Hypothalamus (tissue), 51 donors: ENCODE measurements at regions not wholly inside any gene's neighbourhood (a gene's known extent, or its start where the extent isn't known, plus 50 kb on each side); places are given as distances from the start of the nearest gene placed in this dataset.
"Not testable (repeated sequence)": the region's sequence is repeated elsewhere in the genome, so short reads cannot be mapped to it uniquely, and the experiment has no call there.

ENCODE experiments used
- DNase-seq, 51 donors: peaks; one replicate each; lab custom pipeline; 2025; lab: John Stamatoyannopoulos, UW

DNA sequence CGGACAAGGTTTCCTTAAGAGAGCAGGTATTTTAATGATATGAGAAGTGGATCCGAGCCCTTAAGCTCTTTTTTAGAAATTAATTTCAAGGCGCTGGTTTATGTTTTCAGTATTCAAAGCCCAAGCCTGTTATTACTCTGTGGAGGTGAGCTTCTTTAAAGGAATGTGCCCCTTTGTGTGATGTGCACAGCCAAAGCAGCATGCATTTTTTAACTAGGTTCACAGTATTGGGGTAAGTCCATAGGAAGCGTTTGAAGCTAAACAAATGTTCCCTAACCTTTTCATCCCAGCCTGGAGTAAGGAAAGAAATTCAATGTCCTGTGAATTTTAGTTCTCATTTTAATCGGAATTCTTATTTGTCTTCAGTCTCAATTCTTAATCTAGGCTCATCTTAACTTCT is 217.5 kb downstream of the KCTD12 start:
- no peak for DNase-seq

DNA sequence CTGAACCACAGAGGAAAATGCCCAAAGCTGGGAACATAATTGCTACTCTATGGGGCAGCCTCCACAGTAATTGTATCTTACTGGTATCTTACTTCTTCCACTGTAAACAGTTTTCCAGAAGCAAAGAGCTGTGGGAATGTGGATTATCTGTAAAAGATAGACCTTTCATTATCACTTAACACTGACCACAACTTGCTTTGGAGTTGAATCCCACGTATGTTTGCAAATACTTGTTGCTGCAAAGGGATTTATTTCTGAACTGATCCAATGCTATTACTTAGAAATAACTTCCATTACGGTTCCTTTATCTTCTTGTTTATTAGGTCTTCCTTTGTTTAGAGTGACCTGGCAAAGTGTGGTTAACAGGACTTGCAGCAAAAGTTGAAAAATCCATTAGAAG is 218.1 kb downstream of the KCTD12 start:
- DNase-seq, result no peak

DNA sequence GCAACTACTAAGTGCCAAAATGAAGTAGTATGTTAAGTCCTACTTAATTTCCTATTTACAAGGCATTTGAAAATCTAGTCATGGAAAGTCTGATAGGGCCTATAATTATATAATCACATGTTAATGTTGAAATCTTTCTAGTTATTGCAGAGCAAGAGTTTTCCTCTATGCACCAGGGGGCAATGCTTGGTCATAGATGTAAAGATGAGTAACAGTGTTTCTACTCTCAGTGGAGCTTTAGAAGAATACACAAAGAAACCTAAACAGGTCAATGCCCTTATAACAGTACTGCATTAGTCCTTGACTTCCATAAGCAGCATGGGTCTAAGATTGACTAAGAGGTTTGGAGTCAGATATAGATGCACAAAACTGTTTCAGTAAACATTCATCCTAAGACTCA is 218.7 kb downstream of the KCTD12 start:
- DNase-seq, result no peak

DNA sequence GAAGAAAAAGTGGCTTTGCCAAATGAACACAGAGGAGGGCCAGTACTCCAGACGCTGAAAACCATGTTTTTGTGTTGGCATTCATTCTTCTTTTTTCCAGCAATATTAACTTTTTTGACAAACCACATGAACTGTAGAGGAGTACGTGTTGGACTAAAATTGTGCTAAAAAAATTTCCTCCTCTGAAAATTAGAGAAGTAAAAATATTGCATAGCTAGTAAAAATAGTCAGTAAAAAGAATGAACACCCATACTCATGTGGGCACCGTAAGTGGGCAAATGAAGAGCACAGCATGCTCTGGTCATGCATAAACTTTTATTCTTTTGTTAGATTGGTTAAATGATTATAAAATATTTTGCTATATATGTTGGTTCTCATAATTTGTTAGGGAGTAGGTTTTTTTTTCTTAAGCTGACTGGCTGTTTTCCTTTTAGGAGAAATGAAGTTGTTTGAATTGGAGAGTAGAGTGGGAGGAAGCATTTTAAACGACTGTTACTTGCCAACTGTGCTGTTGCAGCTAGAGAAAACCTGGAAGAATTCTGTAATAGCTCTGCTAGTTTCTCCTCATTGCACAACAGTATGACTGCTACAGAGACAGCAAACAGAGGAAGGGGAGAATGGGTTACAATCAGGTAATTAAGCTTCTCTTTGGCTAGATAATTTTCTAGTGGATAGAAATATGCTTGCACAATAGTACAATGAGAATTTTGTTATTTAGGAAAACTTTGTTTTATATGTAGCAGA is 222.4 kb downstream of the KCTD12 start:
- DNase-seq, result no peak

DNA sequence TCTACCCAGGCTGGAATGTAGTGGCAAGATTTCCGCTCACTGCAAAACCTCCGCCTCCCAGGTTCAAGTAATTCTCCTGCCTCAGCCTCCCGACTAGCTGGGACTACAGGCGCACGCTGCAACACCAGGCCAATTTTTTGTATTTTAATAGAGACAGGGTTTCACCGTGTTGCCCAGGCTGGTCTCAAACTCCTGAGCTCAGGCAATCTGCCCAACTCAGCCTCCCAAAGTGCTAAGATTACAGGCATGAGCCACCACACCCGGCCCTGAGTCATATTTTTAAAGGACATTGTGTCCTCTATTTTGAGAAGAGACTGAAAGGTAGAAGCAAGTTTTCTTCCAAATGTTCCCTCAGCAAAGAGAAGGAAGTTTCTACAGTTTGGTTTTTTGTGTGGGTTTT is 227.1 kb downstream of the KCTD12 start:
- DNase-seq, result not testable (repeated sequence)

DNA sequence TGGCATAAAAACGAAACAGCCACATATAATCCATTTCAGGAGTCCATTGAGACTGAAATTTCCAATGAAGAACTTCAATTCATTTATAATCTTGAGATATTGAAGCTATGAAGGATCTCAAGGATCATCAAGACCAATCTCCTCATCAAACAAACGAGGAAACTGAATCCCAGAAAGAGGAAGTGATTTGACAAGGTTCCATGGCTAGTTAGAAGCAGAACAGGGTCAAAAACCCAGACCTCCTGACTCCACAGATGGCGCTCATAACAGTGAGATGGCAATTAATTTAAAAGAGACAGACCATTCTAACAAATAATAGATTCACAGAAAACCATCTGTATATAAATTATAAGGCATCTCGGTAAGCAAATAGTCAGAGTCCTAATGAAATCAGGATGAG is 229.7 kb downstream of the KCTD12 start:
- no peak for DNase-seq

DNA sequence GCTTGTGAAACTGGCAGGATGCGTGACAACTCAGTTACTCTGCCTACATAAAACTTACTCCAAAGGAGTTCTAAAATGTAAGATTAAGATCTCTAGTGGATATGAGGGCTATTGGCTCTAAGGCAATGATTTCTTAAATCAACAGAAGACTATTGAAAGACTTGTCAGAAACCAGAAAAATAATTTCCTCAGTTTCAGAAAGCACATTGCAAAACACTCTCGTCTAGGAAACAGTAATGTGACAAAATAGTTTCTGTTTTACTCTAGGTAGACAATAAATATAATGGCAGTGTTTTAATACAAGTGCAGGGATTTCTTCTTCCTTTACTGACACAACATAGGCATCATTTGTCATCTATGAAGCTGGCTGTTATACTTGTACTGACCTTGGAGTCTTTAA is 230.1 kb downstream of the KCTD12 start:
- no peak for DNase-seq

DNA sequence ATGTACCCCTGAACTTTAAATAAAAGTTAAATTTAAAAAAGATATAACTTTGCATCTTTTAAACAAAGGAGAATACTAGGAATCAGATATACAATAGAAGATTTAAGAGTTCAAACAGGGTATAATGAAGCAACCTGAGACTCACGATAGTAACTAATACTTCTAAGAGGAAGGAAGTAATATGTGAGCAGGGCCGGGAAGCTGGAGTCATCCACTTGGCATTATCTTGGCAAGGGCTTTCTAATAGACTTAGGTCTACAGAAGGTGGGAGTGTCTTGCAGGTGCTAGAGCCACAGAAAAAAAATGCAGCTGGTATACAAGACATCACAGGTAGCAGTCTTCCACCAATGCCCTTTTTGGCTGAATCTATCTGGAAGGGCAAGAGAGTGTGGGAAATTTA is 231.9 kb downstream of the KCTD12 start:
- no peak for DNase-seq

DNA sequence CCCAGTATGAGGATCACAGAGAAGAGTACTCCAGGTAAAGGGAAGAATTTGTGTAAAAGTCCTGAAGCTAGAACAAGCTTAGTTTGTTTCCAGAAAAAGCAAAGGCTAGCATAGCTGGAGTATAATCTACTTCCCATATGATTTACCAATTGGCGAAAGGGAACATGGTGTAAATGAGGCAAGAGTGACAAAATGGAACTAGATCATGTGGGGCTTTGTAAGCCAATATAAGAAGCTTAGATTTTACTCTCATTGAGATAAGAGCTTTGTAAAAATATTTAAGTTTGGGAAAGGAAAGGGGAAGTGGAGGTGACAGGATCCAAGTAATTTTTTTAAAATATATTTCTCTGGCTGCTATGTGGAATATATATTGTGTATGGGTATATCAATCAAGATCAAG is 234.9 kb downstream of the KCTD12 start:
- no peak for DNase-seq

DNA sequence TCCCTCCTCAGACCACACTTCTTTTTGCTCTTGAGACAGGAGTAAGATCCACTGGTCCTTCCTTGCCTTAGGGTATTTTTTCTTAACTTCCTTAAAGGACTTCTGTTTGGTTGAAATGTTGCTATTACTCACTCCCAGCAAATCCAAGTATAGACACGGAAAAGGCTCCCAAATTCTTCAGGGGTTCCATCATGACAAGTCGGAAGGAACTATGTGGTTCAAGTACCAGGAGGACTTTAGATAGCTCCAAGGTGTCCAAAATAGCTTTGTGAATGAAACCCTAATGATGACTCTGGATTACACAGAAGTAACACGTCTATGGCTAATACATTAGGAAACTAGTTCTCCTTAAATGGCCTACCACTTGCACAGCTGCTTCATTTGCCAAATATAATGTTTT is 238.7 kb downstream of the KCTD12 start:
- no peak for DNase-seq

DNA sequence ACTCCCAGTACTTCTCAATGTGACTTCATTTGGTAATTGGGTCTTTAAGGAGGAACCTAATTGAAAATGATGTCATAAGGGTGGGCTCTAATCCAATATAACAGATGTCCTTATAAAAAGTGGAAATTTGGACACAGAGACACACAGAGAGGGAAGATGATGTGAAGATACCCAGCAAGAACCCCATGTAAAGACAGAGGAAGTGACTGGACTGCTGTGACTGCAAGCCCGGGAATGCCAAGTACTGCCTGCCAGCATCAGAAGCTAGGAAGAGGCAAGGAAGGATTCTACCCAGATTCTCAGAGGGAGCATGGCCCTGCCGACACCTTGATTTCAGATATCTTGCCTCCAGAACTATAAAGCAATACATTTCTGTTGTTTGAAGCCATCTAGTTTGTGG is 239.3 kb downstream of the KCTD12 start:
- DNase-seq, result no peak

DNA sequence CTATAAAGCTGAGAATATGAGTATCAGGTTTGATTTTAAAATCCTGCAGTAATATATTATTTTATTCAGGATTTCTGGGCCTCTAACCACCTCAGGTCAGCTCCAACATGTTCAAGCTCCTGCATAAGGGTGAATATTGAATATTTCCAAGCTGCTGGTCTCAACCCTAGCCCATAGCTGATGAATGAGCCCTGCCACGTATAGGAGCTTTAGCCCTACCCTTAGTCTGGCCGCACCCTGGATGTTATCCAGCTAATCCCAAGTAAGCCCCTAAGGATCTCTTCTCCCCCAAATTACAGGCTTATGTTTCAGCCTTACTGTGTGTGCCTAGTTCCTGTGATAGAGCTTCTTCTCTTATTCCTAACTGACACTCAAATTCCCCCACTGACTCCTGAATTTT is 240.6 kb downstream of the KCTD12 start:
- no peak for DNase-seq

DNA sequence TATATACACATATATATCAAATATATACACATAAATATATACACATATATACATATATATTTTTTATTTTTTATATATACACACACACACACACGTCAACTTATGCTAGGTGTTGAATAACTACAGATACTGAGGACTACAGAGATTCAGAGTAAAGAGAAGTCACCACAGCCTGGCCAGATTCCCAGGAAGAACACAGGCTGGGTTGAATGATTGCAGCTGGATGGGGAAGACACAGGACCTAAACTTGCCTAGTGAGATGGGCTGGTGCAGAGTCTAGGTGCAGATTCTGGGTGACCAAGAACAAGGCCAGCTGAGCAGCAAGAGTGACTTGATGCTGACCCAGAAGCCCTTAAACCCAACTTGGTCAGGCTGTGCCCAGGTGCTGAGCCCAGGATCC is 241.3 kb downstream of the KCTD12 start:
- no peak for DNase-seq

DNA sequence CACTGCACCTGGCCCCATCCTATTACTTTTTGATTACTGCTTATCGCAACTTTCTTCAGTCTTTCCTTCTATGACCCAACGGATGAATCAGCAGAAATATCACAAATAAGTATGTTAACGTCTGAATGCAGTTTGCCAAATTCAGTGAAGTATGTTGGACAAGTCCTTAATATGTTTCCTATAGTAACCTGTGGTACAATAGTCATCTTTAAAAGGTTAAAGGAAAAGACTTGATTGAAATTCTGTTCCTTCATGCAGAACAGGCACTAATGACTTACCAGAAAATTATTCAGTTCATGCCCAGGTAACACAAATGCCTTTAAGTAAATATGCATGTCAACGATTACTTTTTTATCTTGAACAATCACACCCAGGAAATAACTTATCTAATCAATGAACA is 242.6 kb downstream of the KCTD12 start:
- no peak for DNase-seq

DNA sequence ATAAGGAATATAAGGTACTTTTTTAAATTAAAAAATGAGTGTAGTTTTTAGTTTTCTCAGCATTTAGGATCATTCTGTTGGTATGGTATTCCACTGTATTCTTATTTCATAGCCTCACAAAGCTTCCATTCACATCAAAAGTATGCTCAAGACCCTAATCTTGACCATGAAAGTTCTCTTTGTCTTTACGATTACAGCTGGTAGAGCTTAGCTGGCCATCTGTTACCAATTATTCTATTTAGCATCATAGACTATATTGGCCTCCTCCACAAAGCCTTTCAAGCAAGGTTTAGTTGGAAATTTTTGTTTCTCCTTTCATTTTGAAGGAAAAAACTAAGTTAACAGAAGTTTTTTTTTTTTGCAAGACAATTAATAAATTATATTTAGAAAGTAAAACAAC is 245.1 kb downstream of the KCTD12 start:
- no peak for DNase-seq

DNA sequence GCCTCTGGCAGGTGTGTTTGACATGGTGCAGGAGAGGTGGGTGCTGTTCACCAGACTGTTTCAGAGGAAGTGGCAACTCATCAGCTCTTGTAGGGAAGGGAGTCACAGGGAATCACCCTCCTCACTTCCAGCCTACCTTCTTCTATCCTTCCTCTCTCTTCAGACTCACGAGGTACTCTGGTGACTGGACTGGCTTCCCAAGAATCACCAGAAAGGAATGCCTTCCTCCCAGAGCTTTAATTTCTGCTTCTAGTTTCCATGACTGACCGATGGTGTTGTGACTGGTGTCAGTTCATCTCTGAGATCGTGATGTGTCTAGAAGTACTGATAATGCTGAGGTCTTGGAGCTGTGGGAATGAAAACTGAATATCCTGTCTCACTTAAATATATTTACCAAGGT is 247.3 kb downstream of the KCTD12 start:
- no peak for DNase-seq

DNA sequence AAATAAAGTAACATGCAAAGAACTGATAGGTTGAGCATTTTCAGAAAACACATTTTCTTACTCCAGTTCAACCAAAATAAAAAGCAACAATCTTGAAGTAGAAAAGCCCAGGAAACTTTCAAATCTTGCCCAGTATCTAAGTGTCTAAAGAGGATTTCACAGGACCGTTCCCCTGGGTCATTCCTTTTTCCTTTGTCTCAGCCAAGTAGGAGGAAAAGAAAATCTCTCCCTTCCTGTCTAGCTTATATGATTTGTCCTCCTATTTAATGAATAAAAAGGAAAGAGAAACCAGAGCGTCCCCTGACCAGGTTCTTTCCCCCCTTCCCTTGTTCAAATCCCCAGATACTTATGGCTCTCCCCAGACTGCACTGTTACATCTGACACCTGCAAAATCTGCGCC is 248.0 kb downstream of the KCTD12 start:
- no peak for DNase-seq

DNA sequence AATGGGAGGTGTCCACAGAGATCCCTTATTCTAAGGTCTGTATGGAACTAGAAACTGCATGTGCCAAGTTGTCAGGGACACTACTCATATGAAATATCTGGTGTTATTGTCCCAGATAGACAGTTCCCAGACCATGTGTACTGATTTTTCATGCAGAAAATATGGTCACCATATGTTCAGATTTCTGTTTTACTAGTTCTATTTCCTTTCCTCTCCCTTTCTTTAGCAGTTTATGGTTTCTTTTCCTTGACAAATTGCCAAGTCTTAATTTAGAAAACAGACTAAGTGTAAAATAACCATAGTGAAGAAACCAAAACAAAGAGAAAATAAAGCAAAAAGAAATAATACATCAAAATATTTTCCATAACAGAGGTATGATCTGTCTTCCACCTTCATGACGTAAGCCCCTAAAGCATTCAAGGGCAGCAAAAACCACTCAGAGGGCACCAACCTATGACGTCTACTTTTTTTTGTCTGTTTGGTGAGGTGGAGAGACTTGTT is 248.5 kb downstream of the KCTD12 start:
- no peak for DNase-seq

DNA sequence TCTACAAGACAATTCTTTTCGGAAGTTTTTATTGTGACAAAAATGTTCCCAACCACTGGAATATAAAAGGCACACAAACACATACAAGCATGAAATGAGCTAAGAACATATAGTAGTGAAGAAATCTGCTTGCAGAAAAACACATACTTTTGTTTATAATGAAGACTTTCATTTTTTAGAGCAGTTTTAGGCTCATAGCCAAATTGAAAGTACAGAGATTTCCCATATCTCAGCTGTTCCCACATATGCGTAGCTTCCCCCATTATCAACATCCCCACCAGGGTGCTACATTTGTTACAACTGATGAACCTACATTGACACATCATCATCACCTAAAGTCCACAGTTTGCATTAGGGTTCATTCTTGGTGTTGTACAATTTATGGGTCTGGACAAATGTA is 249.4 kb downstream of the KCTD12 start:
- no peak for DNase-seq

DNA sequence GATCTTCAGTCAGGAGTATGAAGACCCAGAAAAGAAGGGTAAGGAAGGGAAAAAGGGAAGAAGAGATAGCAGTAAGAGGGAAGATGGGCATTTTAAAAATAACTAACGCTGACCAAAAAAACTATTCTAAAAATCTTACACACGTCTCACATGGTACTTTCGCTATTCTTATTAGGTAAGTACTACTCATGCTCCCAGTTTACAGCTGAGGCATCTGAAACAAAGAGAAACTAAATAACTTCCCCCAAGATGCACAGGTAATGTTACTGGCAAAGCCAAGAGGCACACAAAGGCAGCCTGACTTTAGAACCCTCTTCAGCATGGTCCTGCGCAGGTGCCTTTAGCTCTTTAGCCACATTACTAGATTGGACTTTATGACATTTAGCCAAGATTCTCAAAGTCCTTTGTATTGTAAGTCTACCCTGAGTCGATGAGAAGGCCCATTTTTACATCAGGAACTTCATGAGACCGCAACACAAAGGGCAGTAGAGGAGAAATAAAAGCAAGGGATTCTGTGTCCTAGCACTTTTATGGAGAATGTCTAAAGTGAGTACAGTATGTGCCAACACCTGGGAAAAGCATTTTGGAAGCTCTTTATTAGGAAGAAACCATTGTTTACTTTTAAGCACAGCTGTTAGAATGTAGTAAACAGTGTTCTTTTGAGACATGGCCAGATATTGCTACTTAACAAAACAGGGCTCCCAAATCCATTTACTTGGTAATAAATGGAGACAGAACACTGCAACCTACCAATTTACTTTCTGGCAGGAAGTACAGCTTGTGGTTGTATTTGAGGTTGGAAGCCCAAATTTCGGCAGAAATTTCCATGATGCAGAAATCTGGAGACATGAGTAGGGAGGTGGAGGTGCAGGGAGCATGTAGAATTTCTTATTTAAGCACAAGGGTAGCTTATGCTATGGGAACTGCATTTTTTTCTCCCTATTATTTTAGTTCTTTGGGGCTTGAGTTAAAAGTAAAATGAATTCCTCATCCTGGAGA is 250.7 kb downstream of the KCTD12 start:
- DNase-seq, result no peak

DNA sequence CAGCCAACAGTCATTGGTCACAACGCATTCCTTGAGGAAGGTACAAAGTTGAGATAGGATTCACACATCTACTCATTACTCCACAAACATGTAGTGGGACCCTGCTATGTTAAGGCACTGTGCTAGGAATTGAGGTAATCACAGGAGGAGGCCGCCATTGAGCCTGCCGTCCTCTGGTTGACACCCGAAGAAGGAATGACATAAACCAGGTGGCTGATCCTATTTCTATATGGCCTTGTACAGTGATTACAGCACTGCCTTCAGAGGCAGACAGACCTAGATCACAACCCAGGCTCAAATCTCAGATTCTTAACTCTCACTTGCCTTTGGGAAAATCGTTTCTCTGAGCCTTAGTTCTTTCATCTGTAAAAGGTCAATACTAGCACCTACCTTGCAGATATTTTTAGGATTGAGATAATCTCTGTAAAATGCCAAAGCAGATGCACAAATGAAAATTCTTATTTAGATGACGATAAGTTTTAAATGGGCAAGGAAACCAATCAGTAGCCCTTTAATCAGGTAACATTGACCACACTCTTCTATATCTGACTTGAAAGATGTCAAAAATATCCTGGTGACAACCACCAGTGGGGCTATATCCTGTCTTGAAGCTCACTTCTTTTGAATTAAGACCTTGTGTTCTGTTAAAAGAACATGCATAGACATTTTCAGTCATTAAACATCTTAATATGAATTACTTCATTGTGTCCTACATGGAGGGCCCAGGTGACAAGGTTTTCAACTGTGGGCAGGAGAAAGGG is 251.6 kb downstream of the KCTD12 start:
- no peak for DNase-seq
